ENCODE measurements at regions not wholly inside any gene's neighbourhood (a gene's known extent, or its start where the extent isn't known, plus 50 kb on each side); places are given as distances from the start of the nearest gene placed in this dataset.

GRCh38 chr16:17027488-17028129 lies 443.2 kb downstream of the XYLT1 start:
- H3K27ac ChIP-seq = no peak overlapping the region
- no peak for TF ChIP-seq ZFX (IDR thresholded peaks at IDR 0.05; ENCODE audit: borderline replicate concordance)
- TF ChIP-seq, protein P1, sequence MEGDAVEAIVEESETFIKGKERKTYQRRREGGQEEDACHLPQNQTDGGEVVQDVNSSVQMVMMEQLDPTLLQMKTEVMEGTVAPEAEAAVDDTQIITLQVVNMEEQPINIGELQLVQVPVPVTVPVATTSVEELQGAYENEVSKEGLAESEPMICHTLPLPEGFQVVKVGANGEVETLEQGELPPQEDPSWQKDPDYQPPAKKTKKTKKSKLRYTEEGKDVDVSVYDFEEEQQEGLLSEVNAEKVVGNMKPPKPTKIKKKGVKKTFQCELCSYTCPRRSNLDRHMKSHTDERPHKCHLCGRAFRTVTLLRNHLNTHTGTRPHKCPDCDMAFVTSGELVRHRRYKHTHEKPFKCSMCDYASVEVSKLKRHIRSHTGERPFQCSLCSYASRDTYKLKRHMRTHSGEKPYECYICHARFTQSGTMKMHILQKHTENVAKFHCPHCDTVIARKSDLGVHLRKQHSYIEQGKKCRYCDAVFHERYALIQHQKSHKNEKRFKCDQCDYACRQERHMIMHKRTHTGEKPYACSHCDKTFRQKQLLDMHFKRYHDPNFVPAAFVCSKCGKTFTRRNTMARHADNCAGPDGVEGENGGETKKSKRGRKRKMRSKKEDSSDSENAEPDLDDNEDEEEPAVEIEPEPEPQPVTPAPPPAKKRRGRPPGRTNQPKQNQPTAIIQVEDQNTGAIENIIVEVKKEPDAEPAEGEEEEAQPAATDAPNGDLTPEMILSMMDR (IDR thresholded peaks at IDR 0.05) = no peak

DNA sequence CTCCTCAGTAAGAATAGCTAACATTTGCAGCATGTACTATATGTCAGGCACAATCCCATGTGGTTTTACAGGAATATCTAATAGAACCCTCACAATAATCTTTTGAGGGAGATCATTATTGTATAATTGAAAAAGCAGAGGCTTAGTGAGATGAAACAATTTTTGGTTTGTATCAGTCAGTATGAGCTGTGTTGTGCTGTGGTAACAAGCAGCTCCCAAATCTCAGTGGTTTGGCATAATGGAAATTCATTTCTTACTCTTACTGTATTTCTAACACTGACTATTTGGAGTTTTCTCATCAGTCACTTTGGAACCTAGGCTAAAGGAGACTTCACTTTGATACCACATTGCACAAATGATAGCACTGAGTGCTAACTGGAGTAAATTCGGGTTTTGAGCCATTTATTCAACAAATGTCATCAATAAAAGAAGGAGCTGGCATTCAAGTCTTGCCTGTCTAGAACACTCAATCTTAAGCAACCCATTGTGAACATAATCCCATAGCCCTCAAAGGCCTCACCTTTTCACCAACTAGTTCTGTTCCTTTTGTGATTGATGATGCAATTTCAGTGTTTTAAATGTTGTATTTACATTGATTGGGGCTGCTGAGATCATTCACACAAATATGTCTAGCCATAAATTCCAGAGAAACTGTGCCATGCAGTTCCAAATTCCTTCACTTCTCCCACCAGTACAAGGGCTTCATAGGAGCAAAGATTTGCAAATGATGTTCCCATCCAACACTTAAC lies 441.0 kb downstream of the XYLT1 start:
- H3K27ac ChIP-seq = no peak overlapping the region
- TF ChIP-seq ZFX (IDR thresholded peaks at IDR 0.05; ENCODE audit: borderline replicate concordance) = no peak
- TF ChIP-seq, protein P1 (IDR thresholded peaks at IDR 0.05) = no peak

DNA sequence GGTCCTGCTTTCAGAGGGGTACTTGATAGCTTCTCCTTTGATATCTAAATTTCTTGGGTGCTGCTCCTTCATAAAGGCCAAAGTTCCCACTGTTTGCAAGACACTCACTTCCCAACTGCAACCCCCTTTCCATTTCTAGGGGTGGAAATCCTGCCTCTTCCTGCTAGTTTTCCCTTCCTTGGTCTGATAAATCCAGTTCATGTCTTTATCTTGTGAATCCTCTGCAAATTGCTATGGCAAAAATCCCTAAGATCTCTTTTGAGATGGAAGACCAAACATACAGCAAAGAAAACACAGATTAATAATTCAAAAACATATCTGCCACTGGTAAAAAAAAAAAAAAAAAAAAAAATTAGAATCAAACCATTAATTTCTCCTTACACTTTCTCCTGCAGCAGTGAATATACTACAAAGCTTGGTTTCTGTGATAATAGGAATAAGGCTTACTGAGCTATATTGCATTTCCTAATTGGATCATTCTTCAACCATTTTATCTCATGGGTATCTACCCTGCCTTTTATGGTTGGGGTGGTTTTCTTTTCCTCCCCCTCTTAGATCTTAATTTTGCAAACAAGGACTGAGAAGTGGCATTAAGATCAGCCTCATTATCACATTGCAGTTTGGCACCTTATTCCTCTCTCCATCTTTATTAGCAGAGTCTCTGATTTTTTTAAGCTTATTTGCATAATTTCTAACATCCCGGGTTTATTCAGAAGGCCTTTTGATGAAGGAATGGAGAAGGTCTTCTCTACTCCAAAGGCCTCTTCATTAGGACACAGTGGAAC lies 439.1 kb downstream of the XYLT1 start:
- no peak for TF ChIP-seq ZFX (IDR thresholded peaks at IDR 0.05; ENCODE audit: borderline replicate concordance)
- TF ChIP-seq, protein P1 (IDR thresholded peaks at IDR 0.05) = no peak
- no peak overlapping the region for H3K27ac ChIP-seq

DNA sequence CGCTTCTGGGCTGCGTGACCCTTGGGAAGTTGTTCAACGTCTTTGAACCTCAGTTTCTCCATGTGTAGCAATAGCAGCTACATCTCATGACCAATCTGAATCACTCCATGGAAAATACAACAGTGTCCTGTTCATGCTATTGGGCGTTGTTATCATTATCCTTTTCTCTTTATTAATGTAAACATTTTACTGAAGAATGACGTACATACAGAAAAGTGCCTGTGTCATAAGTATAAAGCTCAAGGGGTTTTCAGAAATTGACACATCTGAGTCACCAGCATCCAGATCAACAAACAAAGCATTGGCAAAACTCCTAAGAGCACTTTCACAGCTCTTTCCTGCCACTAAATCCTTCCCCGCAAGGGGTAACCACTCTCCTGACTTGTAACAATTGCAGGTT lies 438.4 kb downstream of the XYLT1 start:
- TF ChIP-seq, protein P1 (IDR thresholded peaks at IDR 0.05) = no peak
- TF ChIP-seq ZFX (IDR thresholded peaks at IDR 0.05; ENCODE audit: borderline replicate concordance) = no peak
- no peak overlapping the region for H3K27ac ChIP-seq

DNA sequence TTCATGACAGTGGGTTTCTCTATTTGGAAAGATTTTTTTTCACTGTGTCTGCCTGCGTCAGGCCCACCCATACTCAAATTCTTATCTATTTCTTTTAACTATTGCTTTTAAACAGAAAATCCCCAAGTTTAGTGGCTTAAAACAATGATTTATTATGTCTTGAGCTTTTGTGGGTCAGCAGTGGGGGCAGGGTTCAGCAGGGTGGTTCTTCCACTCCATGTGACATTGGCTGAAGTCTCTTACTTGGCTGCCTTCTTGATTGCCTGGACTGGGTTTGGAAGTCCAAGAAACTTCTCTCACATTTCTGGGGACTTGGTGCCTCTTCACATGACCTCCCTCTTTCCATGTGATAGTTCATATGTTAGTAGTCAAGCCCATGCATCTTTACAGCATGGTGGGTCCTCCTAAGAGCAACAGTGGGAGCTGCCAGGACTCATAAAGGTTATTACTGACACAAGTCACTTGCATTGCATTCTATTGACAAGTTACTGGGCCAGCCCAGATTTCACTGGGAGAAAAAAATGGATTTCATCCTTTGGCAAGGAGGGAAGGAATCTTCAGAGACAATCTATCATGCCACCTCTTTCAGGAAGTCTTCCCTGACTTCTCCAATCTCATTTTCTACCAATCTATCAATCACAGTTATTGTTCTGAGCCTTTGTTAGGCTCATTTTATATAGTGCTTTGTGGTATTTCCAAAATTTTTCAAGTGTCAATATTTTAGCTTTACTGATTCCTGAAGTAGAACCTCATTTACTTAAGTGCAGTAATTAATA lies 436.1 kb downstream of the XYLT1 start:
- TF ChIP-seq, protein P1 (IDR thresholded peaks at IDR 0.05) = no peak
- no peak for TF ChIP-seq ZFX (IDR thresholded peaks at IDR 0.05; ENCODE audit: borderline replicate concordance)
- H3K27ac ChIP-seq = no peak overlapping the region

DNA sequence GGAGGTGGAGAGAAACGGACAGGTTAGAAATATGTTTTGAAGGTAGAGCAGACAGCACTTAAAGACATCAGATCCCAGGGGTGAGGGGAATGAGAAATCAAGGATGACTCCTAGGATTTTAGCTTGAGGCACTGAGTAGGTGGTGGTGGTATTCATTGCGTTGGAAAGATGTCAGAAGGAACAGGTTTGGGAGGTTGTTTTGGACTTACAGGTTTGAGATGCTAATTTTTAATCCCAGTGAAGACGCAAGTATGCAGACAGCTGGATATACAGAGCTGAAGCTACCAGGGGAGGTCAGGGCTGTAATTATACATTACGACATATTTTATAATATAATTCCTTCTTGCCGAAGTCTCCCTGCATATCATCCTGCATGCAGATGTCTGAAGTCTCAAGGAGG lies 433.3 kb downstream of the XYLT1 start:
- TF ChIP-seq ZFX (IDR thresholded peaks at IDR 0.05; ENCODE audit: borderline replicate concordance) = no peak
- TF ChIP-seq, protein P1 (IDR thresholded peaks at IDR 0.05) = no peak
- H3K27ac ChIP-seq = no peak overlapping the region
